Limb (tissue), 2 donors: ENCODE measurements at regions not wholly inside any gene's neighbourhood (a gene's known extent, or its start where the extent isn't known, plus 50 kb on each side); places are given as distances from the start of the nearest gene placed in this dataset.

Source experiments
- DNase-seq, 2 donors: peaks; one replicate each; pipeline ENCODE4 v3.0.0-alpha.2; 2016; ENCODE audit errors: extremely low spot score in 2 of 2

GRCh38 chr18:39434223-39434920 lies 1868.8 kb upstream of the CELF4 start:
- no peak for DNase-seq

GRCh38 chr18:39425172-39425850 lies 1859.7 kb upstream of the CELF4 start:
- no peak for DNase-seq

DNA sequence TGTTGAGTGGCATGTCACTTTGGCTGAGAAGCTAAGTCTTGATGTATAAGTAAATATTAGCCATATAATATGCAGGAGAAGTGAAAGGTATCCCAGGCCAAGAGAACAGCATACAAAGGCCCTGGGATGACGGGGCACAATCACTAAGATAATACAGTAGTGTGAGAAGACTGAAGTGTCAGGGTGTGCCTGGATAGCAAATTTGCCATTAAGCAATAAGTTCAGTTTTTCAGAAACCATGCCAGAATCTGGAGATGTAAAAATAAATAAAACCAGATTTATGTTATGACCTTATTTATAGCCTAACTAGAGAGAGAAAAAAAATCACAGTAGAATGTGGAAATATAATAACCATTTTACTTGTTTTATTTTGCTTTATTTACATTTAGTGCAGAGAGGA lies 1858.7 kb upstream of the CELF4 start:
- no peak for DNase-seq

DNA sequence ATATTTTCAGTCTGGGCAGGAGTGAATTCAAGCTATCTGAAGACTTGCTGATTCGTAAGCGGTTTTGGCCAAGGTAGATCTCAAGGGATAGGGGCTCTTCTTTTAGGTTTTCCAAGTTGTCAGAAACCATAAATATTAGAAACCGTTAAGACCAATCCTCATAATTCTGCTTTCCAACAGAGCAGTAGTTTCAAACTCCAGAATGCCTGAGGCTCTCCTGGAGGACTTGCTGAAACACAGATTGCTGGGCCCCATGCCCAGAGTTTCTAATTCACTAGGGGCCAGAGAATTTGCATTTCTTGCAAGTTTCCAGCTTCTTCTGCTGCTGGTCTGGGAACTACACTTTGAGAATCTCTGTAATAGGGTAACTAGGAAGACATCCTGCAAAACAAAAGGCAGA lies 1855.7 kb upstream of the CELF4 start:
- DNase-seq, result no peak

DNA sequence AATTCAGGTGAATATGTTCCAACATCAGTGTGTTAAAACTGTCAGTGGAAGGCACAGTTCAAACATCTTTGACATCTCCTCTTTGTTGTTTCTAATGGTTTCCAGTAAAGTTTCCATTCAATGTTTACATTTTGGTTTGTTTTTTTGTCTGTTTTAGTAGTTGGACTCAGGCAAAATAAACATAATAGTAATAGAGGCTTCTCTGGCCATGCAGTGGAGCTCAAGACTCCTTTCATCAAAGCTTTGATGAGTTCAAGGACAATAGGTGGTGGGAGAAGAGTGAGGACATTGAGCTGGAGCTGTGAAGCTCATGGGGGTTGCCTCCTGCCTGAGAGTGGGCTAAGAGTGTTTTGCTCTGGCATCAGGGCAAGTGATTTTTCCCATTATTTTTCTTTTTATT lies 1853.7 kb upstream of the CELF4 start:
- no peak for DNase-seq

GRCh38 chr18:39415471-39415870 lies 1849.9 kb upstream of the CELF4 start:
- DNase-seq, result no peak

GRCh38 chr18:39414009-39414700 lies 1848.6 kb upstream of the CELF4 start:
- DNase-seq, result no peak

GRCh38 chr18:39406941-39407340 lies 1841.3 kb upstream of the CELF4 start:
- no peak for DNase-seq

- no peak for DNase-seq
Measured at GRCh38 chr18:39403121-39403520, 1837.5 kb upstream of the CELF4 start.

DNA sequence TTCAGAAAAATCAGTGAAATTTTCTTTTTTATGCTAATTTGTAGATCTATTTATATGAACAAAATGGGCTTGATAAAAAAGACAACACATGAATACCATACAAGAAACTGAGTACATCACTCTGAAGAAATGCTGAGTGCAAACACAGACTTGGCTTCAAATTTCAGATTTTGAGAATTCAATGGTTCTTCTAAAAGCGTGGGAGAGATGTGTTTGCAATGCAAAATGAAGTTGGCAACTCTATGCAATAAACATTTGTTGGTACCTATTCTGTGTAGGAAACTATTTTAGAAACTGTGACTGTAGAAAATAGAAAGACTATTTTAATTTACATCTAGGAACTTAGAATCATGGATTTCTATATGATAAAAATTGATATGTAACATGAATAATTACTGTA lies 1834.1 kb upstream of the CELF4 start:
- DNase-seq, result no peak

- no peak for DNase-seq
Measured at GRCh38 chr18:39396168-39396567, 1830.6 kb upstream of the CELF4 start.

GRCh38 chr18:39389800-39390379 lies 1824.3 kb upstream of the CELF4 start:
- DNase-seq, result no peak

DNA sequence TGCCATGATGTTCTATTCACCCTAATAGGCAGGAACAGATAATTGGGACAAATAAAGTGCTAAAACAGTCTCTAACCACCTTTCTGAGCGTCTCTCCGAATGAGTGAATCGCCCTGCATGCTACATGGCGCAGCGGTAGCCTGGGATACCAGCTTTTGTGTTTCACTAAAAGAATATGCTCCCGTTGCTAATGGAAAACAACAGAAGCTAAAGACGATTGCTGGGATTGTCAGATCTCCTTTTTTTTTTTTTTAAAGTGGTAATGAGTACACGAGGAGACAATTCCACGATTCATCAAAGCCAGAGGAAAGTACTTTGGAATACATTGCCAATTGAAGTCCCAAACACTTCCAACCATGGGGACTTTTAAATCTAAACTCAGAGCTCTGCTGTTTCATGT lies 1815.3 kb upstream of the CELF4 start:
- DNase-seq, result no peak

DNA sequence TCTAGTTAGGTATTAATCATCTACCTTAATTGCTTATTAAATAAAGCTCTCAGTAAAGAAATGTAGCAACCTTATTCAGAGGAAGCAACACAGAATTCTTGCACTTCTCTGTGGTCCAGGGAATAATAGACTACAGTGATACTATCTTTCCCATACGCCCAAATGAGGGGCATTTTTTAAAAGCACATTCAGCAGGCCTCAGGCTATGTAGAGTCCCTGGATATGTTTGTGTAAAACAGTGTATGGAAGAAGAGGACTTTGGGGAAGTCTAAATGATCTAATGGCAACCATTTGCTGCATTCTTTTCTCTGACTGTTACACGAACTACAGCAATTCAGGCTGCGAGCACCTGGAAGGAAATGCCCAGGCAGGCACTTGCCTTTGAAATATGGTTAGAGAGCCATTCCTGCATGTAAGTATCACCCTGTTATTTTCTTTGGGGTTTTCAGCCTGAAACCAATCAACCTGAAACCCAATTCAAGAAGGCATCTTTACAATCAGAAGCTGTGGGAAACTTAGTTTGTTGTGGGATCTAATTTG lies 1814.7 kb upstream of the CELF4 start:
- no peak for DNase-seq

GRCh38 chr18:39375066-39375465 lies 1809.5 kb upstream of the CELF4 start:
- peak in 1 of 2 donors; percentile 8 for DNase-seq

DNA sequence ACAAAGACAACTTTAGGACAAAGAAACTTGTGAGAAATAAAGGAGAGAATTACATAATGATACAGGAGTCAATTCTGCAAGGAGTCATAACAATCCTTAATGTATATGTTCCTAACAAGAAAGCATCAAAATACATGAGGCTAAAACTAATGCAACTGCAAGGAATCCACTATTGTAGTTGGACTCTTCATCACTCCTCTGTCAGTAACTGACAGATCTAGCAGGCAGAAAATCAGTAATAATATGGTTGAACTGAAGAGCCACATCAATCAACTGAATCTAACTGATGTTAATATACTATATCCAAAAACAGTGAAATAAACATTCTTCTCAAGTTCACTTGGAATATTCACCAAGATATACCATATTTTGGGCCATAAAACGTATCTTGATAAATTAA lies 1806.4 kb upstream of the CELF4 start:
- no peak for DNase-seq

DNA sequence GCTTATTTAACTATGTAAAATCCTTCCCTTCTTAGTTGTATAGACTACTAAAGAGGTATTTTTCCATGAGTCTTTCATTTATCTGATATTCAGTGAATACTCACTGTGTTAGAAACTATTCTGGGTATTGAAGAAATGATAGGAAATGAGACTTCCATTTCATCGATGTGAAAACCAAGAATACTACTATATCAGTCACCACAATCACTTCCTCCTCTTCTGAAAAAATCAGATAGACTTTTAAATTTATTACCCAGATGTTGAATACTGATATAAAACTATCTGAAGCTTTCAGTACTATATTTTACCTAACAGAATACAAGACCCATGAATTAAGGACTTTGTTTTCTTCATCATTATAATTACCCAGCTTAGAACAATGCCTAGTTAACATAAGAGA lies 1801.1 kb upstream of the CELF4 start:
- no peak for DNase-seq

DNA sequence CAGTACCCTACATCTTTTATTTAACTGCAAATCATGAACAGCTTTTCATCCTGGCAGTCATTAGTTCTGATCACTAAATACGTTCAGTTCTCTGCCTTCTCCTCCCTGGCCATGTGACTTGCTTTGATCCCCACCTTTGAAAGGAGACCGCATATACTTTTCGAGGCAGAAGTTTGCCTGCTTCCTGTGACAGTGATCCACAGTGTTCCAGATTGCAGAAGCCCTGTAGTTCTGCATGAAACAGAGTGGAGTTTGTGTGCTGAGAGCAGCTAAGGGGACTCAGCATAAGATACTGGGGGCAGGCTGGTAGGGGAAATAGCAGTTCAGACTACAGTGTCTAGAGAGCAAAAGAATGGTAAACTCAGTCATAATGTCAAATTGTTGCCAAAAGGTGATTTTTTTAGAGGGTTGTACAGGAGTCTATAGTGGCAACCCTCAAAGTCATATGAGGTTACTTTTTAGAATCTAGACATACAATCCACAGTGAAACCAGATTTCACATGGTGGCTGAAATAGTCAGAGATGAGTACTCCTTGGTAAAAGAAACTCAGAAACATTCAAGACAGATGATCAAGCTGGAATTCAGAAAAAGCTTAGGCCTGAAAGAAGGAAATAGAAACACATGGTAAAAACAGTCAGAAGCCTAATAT lies 1800.4 kb upstream of the CELF4 start:
- no peak for DNase-seq

- DNase-seq, result no peak
Measured at GRCh38 chr18:39360072-39360471, 1794.5 kb upstream of the CELF4 start.

DNA sequence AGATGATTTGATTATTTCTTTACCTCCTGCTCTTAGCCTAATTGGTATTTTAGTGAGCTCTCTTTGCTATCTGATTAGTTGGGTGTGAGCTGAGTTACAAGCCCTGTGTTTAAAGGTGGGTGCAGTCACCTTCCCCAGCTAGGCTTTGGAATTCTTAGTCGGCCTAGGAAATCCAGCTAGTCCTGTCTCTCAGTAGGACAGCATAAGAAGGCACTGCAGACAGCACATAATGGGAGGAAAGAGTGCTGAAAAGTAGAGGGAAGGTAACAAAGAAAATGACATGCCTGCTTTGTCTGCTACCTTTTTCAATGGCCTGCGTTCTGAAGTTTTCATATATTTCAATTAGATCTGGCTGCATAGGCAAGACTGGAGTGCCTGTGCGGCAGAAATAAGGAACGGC lies 1794.0 kb upstream of the CELF4 start:
- no peak for DNase-seq

DNA sequence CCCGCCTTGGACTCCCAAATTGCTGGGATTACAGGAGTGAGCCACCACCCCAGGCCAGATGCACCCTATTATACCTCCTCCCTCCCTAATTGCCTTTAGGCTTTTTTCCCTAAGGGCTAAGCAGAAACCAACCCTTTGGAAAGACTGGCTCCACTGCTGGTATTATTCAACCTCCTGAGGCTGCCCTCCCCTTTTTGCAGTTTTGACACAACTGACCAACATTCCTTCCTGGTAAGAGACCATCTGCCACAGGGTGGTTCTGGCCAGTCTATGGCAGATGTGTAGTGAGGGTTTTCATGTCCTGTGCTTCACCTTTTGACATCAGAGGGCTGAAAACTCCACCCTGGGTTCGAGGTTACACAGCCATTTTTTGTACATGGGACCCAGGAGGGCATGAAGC lies 1785.3 kb upstream of the CELF4 start:
- no peak for DNase-seq

DNA sequence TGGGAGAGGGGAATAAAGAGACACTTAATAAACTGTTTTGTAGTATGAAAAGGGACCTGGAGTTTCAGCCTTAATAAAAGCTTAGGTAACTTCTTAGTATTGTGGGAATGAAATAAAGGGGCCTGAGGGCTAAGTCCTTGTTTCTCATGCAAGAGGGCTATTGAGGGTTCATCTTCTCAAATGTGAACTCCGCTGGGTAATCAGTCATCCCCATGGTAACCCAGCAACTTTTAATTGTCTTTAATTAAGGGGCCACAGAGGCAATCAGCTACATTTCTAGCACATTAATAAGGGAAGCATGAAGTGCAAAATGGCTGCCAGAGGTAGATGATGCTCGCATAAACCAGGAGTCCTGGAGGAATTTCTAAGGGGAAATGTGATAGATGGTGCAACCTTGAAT lies 1784.2 kb upstream of the CELF4 start:
- DNase-seq, result no peak
